ENCODE measurements at regions not wholly inside any gene's neighbourhood (a gene's known extent, or its start where the extent isn't known, plus 50 kb on each side); places are given as distances from the start of the nearest gene placed in this dataset.

DNA sequence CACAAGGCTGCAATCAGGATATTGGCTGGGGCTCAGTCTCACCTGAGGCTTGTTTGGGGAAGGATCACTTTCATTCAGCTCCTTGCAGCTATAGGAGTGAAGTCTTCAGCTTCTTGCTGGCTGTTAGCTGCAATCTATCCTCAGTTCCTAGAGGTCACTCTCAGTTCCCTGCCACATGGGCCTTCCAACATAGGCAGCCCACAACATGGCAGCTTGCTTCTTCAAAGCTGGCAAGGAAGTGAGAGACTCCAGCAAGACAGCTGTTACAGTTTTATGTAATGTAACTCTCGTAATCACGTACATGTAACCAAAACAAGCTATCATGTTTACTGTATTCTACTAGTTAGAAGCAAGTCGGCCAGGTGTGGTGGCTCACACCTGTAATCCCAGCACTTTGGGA, 226.9 kb downstream of the CDC5L start:
- DNase-seq = no peak

DNA sequence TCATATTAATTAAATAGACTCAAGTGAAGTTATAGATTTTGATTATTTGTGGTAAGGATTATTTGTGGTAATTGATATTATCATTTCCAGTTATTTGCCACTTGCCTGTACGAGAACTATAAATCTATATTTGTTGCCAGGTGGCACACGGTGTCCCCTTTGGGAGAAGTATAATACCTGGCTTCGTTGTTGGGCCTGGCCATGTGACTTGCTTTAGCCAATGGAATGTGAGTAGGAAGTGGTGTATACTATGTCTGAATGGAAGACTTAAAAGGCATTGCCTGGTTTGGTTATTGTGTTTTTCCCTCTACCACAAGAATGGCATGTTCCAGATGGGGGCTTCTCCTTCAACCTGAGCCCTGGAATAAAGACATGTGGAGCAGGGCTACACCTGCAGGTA, 228.1 kb downstream of the CDC5L start:
- DNase-seq = no peak

DNA sequence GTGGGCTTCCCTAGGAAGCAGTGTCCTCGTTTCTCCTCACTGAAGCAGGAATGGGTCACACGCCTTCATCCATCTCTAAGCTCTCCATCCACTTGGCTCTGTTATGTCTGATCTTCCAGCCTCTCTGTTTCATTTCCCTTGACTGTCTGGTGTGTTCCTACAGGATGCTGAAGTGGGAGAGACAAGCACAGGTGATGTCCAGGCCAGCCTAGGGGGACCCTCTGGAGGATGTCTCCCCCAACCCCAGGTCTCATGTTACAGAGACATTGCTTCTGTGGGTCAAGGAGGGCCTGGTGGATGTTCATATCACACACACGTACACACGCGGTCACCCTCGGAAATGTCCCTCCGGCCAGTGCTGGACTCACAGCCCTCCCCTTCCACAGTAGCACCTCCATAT, 229.9 kb downstream of the CDC5L start:
- no peak for DNase-seq

DNA sequence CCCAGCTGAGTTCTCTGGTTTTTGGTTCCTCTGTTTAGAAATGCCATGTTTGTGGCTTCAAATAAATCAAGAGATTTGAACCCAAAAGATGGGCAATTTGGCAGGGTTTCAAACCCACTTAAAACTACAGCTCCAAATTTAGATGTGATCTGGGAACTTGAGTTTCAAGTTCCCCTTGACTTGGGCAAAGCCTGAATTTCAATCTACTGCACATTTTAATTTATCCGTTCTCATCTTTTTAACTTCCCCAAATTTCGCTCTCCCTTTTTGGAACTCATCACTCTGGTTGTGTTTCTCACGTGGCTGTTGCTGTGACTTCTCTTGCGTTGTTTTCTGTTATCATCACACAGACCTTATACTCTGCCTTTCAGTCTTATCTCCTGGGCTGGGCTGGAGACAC, 230.9 kb downstream of the CDC5L start:
- DNase-seq = no peak

DNA sequence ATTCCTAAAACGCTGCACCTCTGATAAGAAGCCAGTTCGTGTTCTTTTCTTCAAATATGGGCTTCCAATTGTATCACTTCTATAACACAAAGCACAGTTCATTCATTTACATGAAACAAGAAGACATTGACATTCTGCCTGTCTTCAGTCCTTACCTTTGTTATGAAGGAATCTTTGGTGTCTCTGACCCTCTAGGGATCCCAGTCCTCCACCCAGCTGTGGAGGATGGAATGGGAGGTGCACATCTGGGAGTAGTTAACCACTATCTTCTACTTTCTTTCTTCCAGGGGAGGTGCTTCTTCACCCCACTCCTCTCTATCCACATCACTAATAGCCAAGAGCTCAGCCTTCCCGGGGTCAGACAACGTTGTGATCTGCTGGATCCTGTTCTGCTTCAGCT, 233.4 kb downstream of the CDC5L start:
- DNase-seq = no peak

DNA sequence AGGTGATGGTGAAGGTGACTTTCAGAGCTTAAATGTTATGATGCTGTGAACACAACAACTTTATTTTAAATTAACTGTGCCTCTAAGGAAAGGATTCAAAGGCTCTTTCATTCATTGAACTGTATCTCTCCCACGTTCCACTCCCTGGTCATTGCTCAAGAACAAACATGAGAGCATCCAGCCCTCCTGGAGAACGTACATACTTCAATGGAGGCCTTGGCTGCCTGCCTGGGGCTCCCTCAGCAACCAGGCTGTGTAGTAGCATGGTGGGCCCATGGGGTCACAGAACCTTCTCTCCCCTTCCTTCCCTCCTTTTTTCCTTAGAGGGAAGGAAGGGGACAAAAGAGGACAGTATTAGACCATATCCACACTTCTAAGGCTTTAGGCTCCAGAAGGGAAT, 234.3 kb downstream of the CDC5L start:
- DNase-seq = no peak

DNA sequence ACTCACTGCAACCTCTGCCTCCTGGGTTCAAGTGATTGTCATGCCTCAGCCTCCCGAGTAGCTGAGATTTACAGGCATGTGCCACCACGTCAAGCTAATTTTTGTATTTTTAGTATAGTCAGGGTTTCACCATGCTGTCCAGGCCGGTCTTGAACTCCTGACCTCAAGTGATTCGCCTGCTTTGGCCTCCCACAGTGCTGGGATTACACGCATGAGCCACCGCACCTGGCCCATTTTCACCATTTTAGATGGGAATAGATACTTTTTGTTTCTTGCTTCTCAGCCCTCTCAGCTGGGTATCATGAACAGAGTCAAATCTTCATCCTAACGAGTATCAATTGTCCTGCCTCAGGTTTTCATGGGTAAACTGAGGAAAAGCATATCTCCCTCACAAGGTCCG, 235.0 kb downstream of the CDC5L start:
- no peak for DNase-seq

DNA sequence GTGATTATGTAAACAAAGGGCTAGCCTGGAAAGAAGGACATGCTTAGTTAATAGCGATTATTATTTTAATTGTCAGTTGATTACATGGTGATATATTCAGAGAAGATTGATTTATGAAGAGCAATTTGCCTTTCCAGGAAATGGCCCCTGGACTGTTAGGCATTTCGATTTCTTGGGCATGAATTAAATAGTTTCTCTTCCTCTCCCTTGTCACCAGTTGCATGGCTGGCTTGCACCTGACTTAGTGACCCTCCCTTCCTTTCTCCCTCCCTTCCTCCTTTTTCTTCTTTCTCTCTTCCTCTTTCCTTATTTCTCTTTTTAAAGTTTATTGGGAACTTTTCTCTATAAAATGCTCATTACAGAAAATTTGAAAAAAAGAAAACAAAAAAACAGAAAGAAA, 235.4 kb downstream of the CDC5L start:
- no peak for DNase-seq

DNA sequence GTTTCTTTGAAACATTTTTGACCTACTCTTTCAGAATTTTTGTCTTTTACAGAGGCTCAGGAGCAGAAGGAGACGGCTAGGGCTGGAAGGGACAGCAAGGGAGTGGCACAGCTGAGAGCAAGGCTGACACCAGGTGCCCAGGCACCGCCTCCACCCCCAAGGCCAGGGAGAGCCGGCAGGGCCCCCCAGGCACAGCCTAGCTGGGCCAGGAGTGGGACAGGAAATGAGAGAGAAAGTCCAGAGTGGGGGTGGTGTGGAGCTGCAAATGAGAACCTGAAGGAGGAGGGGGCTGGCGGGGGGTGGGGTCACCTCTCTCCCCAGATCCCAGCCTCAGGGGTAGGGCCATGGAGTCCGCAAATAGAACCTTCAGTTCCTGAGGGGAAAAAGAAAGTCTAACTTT, 236.7 kb downstream of the CDC5L start:
- no peak for DNase-seq

DNA sequence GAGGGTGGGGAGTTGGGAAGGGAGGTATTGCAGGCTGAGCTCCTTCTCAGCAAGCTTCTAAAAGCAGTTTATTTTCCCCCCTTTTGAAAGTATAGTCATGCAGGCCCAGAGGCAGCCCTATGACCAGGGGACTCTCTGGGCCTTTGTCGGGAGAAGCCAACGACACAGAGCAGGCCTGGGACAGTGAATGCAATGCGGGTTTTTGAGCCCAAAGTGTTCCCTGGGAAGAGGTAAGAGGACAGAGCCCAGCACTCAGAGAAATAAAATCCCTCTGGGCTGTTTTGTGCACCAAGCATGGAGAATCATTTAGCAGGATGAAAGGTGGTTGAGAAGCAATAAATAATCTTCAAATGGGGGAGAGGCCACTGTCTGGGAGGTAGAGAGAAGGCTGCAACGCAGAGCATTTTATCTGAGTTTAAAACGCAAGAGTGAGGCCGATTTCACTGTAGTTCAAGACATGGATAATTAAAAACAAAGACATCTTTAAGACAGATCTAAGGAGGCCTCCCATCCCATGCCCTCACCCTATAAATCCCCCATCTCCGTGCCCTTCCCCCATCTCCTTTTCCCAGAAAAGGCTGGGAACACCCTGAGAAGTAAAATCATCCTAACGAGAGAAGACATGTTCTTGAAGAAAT, 237.5 kb downstream of the CDC5L start:
- DNase-seq = no peak

DNA sequence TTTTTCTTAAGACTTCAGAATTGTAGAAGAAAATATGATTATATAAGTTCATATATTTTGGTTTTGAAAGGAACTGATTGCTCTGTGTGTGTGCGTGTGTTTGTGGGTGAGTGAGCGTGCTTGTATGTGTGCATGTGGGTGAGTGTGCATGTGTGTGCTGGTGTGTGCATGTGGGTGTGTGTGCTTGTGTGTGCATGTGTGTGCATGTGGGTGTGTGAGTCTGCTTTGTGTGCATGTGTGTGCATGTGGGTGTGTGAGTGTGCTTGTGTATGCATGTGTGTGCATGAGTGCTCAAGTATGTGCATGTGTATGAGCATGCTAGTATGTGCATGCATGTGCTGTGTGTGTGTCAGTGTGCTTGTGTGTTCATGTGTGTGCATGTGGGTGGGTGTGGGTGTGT, 238.5 kb downstream of the CDC5L start:
- DNase-seq = no peak

DNA sequence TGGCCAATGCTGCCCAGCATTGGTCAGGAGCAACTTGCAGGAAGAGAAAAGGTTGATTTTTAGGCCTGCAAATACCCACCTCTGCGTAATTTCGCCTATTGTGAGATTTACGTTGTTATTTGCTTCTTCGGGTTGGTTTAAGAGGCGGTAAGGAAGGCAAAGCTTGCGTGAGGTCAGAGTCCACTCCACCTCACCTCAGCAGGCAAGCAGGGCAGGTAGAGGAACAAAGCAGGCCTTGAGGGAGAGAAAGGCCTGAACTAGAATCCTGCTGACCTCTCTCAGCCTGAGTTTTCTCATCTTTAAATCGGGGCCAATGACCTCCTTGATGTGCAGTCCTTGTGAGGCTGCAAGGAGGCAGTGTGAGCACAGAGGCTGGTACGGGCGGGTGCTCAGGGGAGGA, 239.1 kb downstream of the CDC5L start:
- no peak for DNase-seq

DNA sequence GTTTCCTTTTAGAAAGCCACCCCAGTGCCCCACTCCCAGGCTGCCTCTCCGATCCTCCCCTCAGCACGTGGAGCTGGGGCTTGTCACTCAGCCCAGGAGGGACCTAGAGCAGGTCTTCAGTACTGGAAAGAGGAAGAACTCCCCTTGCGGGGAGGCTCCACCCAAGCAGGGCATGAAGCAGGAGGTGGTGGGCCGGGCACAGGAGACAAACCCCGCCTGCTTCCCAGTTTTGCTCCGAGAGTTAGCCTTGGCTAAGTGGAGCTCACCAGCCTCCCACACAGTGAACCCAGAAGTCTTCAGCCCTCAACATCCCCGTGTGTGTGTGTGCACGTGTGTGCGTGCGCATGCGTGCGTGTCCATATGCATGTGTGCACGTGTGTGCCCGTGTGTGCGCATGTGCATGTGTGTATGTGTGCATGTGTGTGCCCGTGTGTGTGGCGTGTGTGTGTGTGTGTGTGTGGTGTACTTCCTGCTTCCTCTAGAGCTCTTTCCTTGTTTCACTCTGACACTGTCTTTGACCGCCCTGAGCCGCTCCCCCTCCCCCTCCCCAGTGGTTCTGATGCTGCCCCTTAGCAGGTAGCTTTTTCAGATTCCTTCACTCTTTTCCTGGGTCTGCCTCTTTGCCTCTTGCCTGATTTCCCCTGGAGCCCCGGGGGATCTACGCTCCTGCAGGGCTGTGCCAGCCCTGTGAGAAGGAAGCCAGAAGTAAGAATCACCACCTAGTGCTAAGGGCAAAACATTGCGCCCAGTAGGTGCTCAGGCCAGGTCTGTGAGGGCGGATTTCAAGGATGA, 239.8 kb downstream of the CDC5L start:
- DNase-seq = no peak

DNA sequence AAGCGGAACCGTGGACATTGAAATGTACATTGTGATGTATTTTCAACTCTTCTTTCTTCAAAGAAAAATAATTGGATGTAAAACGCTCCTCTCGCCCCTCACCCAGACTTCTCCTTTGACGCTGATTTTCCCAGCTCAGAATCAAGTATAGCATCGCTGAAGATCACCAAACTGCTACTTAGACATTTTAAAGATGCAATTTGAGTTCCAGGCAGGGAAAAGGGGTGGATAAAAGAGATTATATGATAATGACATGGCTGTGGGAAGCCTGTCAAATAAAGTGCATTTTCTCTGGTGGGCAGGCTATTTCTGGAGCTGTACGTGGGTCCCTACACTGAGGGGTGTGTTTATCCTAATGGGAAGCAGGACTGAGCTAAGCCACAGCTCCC, 240.4 kb downstream of the CDC5L start:
- DNase-seq = no peak

DNA sequence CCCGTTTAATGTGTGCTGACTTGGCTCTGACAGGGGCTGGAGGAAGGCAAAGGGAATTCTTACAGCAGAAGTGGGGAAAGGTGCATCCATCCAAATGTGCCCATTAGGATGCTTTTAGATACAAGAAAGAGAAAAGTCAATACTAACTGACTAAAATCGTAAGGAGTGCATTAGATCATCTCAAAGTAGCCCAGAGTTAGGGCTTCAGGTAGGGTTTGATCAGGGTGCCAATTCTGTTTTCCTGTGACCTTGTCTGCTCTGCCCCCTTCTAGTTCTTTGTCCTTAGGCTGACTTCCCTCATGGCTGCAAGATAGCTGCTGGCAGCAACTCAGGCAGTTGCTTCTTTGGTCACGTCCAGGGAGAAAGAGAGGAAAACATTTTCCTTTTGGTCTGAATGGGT, 240.8 kb downstream of the CDC5L start:
- no peak for DNase-seq

DNA sequence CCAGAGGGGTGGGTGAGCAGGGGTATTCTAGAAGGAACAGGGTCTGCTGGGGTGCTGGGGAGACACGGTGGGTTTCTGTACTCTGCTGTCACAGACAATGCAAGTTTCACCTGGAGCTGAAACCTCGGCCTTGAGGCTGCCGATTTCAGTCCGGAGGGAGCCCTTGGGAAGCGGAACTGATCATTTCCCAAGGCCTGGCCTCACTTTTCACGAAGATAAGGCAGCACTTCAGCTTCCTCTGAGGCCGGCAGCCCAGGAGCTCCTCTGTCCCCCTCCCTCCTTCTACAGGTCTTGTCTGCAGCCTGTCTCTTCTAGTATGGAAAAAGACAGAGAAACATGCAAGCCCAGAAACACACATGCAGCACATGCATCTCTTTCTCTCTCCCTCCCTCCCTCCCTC, 242.1 kb downstream of the CDC5L start:
- no peak for DNase-seq

DNA sequence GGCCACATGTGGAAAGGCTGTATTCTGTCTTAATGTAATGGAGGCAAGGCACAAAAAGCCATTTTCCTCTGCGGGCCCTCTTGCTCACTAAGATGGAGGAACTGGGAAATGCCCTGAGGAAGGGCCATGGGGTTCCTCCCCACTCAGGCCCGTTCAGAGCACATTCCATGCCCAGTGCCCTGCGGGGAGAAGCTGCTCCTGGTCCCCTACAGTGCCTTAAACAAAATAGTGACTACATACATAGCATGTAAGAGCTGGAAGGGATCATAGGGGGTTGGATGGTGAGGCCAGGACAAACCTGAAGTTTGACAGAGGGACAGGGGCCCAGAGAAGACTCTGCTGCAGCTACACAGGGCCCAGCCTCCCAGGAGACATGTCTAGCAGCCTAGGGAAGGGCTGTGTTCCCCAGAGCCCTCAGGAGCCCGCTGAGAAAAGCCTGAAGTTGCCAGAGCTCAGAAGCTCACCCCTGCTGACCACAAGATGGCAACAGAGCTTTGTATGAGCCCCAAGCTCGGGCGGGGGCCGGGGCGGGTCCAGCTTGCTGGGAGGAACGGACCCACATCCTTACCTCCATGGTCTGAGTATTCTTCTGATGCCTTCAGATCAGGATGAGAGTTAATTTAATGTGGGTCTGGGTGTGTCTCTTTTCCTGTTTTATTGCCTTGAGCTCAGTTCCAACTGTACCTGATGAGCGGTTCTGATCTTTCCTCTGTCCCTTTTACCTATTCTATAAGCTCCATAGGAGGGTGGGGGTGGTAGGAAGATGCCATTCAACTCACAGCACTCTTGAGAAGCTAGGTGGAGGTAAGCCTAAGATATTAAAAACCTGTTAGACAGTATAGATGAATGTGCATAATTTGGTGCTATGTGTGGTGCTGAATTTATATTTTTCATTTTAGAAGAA, 242.9 kb downstream of the CDC5L start:
- peak in 1 of 2 experiments; percentile 38 for DNase-seq

DNA sequence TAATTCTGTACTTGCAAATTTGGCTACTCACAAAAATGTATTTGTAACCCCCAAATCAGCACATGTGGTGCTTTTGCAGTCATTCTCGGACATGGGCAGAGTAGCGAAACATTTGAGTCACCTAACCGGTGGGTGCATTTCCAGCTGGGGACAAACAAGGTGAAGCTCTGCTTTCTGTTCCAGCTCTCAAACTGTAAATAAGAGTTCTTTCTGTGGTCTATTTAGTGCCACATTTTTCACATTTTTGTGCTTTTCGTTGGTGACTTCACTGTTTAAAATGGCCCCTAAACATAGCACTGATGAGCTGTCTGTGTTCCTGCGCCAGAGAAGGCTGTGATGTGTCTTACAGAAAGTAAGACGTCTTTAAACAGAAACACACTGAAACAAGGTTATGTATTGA, 244.5 kb downstream of the CDC5L start:
- DNase-seq = no peak

DNA sequence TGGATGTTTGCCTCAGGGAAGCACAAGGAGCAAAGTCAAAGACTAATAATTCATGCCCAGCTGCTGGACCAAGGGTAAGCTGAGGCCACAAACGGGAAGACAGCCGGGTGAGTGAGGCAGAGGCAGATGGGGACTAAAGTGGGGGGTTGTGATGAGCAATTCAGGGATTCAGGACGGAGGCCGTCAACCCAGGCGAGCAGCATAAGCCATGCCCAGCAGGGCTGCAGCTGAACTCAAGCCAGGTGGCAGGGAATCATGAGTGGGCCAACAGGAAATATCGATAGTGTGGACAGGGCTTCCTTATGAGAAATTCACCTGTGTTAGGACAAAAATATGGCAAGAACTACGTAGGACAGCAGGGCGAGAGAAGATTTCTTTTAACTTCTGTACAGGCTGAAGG, 246.8 kb downstream of the CDC5L start:
- DNase-seq = no peak

DNA sequence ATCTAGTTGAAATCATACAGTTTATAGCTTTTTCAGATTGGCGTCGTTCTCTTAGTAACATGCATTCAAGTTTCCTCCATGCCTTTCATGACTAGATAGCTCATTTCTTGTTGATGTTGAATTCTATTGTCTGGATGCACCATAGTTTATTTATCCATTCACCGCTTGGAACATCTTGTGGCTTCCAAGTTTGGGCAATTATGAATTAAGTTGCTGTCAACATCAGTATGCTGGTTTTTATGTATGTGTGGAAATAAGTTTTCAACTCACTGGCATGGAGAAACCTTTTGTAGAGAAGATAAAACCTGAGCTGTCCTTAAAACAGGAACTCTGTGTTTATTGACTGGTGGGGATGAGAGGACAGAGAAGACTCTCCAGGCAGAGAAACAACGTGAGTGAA, 248.0 kb downstream of the CDC5L start:
- no peak for DNase-seq

DNA sequence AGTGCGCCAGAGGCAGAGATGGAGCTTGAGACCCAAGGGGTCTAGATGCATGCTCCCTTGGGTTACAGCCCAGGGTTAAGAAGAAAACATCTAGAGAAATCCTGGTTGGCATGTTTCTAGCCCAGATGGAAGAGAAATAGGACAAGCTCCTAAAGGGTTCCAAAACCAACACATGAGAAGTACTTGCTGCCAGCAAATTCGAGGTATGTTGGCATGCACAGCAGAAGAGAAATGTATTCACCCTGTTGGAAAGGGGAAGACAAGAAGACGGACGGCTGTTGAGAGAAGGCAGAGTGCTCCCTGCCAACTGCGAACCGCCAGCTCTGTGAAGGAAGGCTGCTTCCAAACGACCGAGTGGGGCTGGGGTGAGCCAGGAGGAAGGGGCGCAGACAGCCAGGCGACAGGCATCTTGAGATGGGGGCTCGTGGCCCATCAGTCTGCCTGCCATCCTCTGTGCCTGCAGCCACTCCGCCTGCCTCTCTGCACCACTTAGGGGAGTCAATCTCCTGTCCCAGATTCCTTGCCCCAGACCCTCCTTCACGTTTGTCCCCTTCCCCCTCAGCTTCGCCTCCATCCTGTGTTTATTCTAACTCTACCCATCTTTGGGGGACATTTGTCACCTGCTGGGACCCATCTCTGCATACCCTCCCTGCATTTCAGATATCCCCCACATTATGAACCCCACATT, 249.2 kb downstream of the CDC5L start:
- DNase-seq = peak; percentile 35 to 81

DNA sequence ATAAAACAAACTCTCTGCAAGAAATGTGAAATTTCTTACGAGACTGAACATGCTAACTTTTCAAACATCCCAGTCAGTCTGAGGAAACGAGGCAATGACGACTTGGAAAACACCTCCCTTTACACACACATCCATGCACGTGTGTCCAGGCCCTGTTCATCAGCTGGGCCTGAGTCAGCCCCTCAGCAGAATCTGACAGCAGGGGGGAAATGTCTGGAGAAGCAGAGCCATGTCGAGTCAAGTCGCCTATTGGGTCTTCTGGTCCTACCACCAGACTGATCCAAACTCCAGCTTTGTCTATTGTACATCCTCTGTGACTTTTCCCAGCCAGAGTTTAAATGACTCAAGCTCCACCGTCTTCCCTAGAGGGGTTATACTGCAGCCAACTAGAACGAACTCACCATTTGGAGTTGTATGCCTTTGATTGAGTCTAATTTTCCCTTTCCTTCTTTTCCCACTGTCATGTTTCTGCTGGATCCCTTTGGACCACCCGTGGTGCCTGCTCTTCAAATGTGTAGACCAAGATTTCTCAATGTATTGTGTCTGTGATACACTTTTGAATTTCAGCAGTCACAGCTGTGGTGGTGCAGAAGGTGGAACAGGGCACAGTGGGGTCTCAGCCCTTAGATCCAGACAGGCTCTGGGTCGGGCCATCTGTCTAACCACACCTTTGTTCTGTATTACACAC, 254.0 kb downstream of the CDC5L start:
- DNase-seq = no peak

DNA sequence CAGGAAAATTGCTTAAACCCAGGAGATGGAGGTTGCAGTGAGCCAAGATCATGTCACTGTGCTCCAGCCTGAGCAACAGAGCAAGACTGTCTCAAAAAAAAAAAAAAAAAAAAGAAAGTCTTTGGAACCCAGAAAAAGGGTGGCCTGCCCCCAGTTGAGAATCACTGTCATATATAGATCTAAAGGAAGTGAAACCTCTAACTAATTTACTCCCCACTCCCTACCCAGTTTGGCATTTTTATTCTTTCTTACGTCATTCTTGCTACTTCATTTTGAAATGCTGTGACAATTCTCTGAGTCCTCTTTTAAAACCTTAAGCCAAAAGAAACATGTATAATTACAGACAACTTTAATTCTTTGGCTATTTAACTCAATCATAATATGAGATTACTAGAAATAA, 254.8 kb downstream of the CDC5L start:
- no peak for DNase-seq

Measured in NCI-H446 (cell line).